Panc1 (cell line): ENCODE measurements at regions not wholly inside any gene's neighbourhood (a gene's known extent, or its start where the extent isn't known, plus 50 kb on each side); places are given as distances from the start of the nearest gene placed in this dataset.

Source experiments
- POLR2AphosphoS5 ChIP-seq: IDR thresholded peaks from 2 replicates; pipeline ENCODE4 v1.6.1; 2012; ENCODE audit warnings: mild to moderate bottlenecking, low read depth, low read length, moderate library complexity
- SIN3A ChIP-seq: IDR thresholded peaks from 2 replicates; pipeline ENCODE4 v1.6.1; 2012; ENCODE audit warnings: low read depth, mild to moderate bottlenecking, low read length, moderate library complexity, borderline replicate concordance; ENCODE audit not compliant: insufficient read depth
- TCF7L2 ChIP-seq: IDR thresholded peaks from 2 replicates; pipeline ENCODE4 v1.6.1; 2011; ENCODE audit warnings: mild to moderate bottlenecking, low read depth, low read length, inconsistent platforms
- TF ChIP-seq, protein P1 (sequence below): fragments of 450-650 bp; IDR thresholded peaks from 2 replicates; pipeline ENCODE4 v1.5.1; 2017; ENCODE audit warnings: mild to moderate bottlenecking
- TF ChIP-seq, protein P2 (sequence below), 2 experiments: IDR thresholded peaks; 2 replicates each; pipeline ENCODE4 v1.6.1; 2011 to 2012; ENCODE audit warnings: low read depth in 2 of 2, control low read depth in 1 of 2, low read length in 1 of 2, mild to moderate bottlenecking in 1 of 2, moderate library complexity in 1 of 2; ENCODE audit not compliant: insufficient read depth in 1 of 2

DNA sequence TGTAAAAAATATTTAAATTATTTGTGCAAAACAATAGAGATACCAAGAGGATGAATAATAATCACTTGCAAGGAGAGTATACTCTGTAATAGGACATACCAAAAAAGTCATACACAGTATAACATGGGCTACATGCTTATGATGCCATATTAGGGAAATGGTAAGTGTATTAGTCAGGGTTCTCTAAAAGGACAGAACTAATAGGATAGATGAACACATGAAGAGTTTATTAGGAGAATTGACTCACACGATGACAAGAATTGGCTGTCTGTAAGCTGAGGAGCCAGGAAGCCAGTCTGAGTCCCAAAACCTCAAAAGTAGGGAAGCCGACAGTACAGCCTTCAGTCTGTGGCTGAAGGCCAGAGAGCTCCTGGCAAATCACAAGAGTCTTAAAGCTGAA lies 151.2 kb downstream of the DTHD1 start:
- TF ChIP-seq, protein P1, sequence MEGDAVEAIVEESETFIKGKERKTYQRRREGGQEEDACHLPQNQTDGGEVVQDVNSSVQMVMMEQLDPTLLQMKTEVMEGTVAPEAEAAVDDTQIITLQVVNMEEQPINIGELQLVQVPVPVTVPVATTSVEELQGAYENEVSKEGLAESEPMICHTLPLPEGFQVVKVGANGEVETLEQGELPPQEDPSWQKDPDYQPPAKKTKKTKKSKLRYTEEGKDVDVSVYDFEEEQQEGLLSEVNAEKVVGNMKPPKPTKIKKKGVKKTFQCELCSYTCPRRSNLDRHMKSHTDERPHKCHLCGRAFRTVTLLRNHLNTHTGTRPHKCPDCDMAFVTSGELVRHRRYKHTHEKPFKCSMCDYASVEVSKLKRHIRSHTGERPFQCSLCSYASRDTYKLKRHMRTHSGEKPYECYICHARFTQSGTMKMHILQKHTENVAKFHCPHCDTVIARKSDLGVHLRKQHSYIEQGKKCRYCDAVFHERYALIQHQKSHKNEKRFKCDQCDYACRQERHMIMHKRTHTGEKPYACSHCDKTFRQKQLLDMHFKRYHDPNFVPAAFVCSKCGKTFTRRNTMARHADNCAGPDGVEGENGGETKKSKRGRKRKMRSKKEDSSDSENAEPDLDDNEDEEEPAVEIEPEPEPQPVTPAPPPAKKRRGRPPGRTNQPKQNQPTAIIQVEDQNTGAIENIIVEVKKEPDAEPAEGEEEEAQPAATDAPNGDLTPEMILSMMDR = no peak
- TF ChIP-seq POLR2AphosphoS5 (no peak), SIN3A (no peak), TCF7L2 (no peak)
- TF ChIP-seq, protein P2, sequence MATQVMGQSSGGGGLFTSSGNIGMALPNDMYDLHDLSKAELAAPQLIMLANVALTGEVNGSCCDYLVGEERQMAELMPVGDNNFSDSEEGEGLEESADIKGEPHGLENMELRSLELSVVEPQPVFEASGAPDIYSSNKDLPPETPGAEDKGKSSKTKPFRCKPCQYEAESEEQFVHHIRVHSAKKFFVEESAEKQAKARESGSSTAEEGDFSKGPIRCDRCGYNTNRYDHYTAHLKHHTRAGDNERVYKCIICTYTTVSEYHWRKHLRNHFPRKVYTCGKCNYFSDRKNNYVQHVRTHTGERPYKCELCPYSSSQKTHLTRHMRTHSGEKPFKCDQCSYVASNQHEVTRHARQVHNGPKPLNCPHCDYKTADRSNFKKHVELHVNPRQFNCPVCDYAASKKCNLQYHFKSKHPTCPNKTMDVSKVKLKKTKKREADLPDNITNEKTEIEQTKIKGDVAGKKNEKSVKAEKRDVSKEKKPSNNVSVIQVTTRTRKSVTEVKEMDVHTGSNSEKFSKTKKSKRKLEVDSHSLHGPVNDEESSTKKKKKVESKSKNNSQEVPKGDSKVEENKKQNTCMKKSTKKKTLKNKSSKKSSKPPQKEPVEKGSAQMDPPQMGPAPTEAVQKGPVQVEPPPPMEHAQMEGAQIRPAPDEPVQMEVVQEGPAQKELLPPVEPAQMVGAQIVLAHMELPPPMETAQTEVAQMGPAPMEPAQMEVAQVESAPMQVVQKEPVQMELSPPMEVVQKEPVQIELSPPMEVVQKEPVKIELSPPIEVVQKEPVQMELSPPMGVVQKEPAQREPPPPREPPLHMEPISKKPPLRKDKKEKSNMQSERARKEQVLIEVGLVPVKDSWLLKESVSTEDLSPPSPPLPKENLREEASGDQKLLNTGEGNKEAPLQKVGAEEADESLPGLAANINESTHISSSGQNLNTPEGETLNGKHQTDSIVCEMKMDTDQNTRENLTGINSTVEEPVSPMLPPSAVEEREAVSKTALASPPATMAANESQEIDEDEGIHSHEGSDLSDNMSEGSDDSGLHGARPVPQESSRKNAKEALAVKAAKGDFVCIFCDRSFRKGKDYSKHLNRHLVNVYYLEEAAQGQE (IDR thresholded peaks at IDR 0.05; ENCODE audit: insufficient read depth in 1 of 2, low read depth in 2 of 2, low read length in 1 of 2) = no peak
